HG03108 (cell line): ENCODE measurements at regions not wholly inside any gene's neighbourhood (a gene's known extent, or its start where the extent isn't known, plus 50 kb on each side); places are given as distances from the start of the nearest gene placed in this dataset.

Source experiments
- ATAC-seq: cut with Tn5 transposase; IDR thresholded peaks from one replicate; pipeline ENCODE4 v1.9.1; 2021; ENCODE audit warnings: moderate library complexity; ENCODE audit not compliant: unreplicated experiment

- ATAC-seq: no peak
Measured at GRCh38 chr5:32984851-32985610, 273.9 kb downstream of the NPR3 start.

DNA sequence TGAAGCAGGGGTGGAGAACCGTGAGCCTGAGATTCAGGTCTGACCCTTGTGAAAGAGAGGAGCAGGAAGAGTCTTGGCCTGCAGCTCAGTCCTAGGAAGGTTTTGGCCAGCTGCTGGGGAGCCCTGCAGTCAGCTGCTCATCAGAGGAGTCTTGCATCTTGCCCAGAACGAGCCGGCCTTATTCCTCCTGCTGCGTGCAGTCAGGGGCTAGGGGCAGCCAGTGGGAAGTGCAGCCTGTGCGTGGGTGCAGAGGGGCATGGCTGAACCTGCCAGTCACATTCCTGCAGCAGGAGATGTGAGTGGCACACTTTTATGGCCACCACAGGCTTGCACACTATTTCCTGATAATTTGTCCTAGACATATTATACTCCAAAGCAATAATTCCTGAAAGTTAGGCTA, 278.7 kb downstream of the NPR3 start:
- no peak for ATAC-seq

DNA sequence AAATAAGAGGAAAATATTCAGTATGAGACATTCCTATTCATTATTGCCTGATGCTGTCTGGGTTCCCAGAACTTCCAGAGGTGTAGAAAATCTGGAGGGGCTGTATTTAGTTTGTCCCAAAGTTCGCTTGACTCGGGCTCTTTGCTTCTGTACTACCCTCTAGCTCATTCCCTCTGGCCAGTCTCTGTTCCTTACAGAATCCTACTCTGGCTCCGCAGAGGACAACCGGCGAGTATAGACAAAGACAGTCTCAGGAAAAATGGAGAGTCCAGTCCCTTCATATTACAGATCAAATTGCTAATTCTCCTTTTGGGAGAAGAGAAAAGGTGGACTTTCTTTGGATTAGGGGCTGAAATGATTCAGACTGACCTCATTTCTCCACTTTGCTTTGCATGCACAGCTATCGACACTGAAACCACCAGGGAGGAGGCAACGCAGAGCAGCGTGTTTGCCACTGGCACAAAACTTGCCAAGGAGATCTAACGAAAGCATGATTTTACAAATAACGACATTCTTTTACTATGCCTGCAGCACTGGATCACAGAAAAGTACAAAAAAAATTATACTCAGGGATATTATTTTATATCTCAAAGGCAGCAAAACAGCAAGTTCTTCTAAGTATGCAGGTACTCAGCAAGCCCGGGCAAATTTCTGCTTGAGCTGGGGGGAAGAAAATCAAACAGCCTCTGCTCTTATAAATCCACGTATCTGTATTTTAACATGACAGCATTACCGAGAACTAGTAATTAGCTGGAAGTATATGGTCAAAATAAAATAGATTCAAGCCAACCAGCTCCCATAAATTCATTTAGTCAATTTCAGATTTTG, 279.7 kb downstream of the NPR3 start:
- no peak for ATAC-seq

- no peak for ATAC-seq
Measured at GRCh38 chr5:32991421-32991815, 280.3 kb downstream of the NPR3 start.

DNA sequence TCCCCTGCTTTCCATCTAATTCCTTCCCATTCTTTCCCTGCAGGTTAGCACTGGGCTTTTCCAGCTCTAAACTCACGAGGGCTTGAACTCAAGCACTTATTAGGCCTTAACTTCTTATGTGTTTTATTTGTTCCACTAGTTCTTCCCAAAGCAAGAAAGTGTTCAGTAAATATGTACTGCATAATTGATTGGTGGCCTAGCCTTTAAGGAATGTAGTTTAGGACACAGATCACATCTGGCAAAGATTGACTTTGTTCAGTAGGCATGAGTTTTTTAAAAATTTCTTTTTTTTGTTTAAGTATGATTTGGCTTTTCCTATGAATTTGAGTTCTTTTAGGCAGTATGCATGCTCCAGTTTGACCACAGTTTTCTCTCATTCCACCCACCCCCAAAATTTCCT, 285.2 kb downstream of the NPR3 start:
- ATAC-seq: no peak

GRCh38 chr5:33008751-33009418, 297.8 kb downstream of the NPR3 start:
- no peak for ATAC-seq

DNA sequence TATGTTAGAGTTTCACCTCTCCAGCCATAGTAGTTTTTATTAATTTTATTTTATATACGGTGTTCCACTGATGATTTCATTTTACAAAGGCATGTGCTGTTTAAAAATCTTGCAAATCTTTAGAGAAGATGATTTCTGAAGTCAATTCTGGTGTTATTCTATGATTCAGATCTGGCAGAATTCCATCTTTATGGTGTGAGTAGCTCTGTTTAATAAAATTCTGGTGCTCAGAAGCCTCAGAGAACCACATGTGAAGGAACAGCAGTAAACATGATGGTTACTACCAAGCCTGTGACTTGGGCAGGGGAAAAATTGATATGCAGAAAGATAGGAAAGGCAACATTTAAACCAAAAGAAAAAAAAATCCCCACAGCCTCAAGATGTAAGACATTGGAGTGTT, 299.7 kb downstream of the NPR3 start:
- no peak for ATAC-seq

GRCh38 chr5:33011801-33012200, 300.7 kb downstream of the NPR3 start:
- ATAC-seq: no peak

- ATAC-seq: no peak
Measured at GRCh38 chr5:33023649-33024048, 312.5 kb downstream of the NPR3 start.

- ATAC-seq: no peak
Measured at GRCh38 chr5:33032271-33033070, 321.4 kb downstream of the NPR3 start.

- ATAC-seq: no peak
Measured at GRCh38 chr5:33033516-33033915, 322.4 kb downstream of the NPR3 start.

DNA sequence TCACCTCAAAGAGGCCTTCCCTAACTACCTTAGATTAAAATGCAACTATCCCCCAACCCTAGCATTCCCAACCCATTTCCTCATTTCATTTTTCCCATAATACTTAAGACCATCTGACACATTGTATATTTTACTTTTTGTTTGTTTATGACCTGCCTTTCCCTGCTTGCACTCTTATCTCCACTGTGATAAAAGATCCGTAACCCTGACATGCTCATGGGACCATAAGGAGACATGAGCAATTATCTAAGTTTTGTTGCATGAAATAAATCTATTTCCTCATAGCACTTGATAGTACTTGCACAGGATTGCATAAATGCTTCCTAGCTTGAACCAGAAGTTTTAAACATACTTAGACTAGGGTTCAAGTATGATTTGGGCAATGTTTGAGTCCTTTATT, 323.7 kb downstream of the NPR3 start:
- no peak for ATAC-seq

- no peak for ATAC-seq
Measured at GRCh38 chr5:33035851-33036527, 324.9 kb downstream of the NPR3 start.

DNA sequence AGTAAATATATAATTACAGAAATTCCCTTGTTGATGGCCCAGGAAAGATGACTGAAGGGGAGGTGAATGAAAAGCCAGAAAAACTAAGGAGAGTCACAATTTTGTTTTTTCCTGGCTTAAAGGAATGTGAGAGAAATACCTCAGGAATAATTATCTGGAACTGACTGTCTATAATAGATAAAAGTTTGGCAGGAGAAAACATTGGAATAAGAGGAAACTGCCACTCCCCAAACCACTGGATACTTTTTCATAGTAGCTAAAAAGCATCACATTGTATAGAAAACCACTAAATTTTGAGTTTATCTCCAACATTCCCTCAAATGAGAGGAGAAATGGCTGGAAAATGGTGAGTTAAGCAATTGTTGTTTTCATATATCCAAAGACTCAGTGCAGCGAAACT, 326.0 kb downstream of the NPR3 start:
- no peak for ATAC-seq

DNA sequence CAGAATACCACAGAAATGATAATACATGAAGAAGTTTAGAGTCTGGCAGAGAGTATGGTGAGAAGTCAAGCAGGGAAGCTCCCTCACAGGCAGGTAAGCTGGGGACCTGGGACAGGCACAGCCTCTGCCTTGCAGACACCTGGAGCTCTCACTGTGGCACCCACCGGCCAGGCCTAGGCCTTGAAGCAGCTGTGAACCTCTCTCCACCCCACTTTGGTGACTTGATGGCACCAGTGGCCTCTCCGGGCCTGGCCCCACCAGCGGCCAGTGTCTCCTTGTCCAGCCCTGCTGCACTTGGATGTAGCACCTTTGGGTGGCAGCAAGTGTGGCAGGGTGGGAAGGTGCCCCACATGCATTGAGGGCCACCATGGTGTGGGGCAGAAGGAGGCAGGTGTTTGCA, 330.5 kb downstream of the NPR3 start:
- no peak for ATAC-seq

- no peak for ATAC-seq
Measured at GRCh38 chr5:33043343-33043997, 332.3 kb downstream of the NPR3 start.

GRCh38 chr5:33046091-33046490, 335.0 kb downstream of the NPR3 start:
- ATAC-seq: no peak

DNA sequence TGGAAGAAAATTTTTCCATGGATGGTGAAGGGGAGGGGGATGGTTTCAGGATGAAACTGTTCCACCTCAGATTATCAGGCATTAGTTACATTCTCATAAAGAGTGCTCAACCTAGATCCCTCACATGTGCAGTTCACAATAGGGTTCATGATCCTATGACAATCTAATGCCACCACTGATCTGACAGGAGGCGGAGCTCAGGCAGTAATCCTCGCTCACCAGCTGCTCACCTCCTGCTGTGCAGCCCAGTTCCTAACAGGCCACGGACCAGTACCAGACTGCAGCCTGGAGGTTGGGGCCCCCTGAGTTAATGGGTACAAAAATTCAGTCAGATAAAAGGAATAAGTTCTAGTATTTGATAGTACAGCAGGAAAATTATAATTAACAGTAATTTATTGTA, 337.2 kb downstream of the NPR3 start:
- no peak for ATAC-seq

DNA sequence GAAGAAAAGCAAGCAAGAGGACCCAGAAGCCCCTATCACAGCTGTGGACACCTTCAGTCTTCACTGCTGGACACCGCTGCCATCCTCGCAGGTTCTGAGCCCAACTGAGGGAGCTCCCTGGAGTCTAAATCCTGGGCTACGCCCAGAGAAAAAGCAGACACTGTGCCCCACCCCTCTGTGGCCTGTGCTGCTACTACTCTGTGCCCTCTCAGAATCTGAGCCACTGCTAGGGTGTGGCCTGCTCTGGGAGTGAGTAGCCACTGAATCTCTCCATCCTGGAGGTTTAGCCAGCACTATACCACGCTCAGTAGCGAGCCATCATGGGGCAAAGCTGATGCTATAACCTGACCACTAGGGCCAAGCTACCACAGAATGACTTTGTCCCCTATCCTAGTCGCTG, 338.2 kb downstream of the NPR3 start:
- no peak for ATAC-seq

- no peak for ATAC-seq
Measured at GRCh38 chr5:33049842-33050241, 338.7 kb downstream of the NPR3 start.
